Upper lobe of left lung (tissue), 4 donors: ENCODE measurements at regions not wholly inside any gene's neighbourhood (a gene's known extent, or its start where the extent isn't known, plus 50 kb on each side); places are given as distances from the start of the nearest gene placed in this dataset.

Source experiments
- CTCF ChIP-seq, 6 experiments: fragments of 450-650 bp in 4 of 6; fragments of 200-600 bp in 2 of 6; sonication (generic) in 2 of 6; IDR thresholded peaks; one replicate each; pipeline ENCODE4 v1.5.1; 2016 to 2019; ENCODE audit warnings: antibody characterized with exemption in 6 of 6
- POLR2A ChIP-seq, 4 donors: fragments of 450-650 bp; IDR thresholded peaks; one replicate each; pipeline ENCODE4 v1.5.1; 2016 to 2017; ENCODE audit warnings: antibody characterized with exemption in 4 of 4, mild to moderate bottlenecking in 2 of 4
- POLR2AphosphoS5 ChIP-seq, 2 donors: sonication (generic); formaldehyde crosslinking; IDR thresholded peaks; one replicate each; pipeline ENCODE4 v1.5.1; 2017; ENCODE audit warnings: antibody characterized with exemption in 2 of 2

- TF ChIP-seq CTCF (IDR thresholded peaks at IDR 0.05) (no peak), POLR2A (IDR thresholded peaks at IDR 0.05) (no peak), POLR2AphosphoS5 (IDR thresholded peaks at IDR 0.05) (no peak)
These were observed 229.5 kb upstream of the ROPN1 start for GRCh38 chr3:124221422-124221821.
